Caki2 (cell line): ENCODE measurements at regions not wholly inside any gene's neighbourhood (a gene's known extent, or its start where the extent isn't known, plus 50 kb on each side); places are given as distances from the start of the nearest gene placed in this dataset.
"Not testable (repeated sequence)": the region's sequence is repeated elsewhere in the genome, so short reads cannot be mapped to it uniquely, and the experiment has no call there.

ENCODE experiments used
- DNase-seq: peaks from one replicate; pipeline ENCODE4 v3.0.0-alpha.2; 2015; ENCODE audit warnings: low read depth
- in situ Hi-C: cut with HindIII; loops from 2 replicates; pipeline ENCODE4 v1.10.0; 2016; ENCODE audit warnings: low sequenced_read_pairs, low pct_unique_long_range_greater_than_20kb, mixed read lengths

GRCh38 chr15:20380199-20380598, 161.4 kb downstream of the GOLGA6L6 start:
- in situ Hi-C loops, DNase-seq: not testable (repeated sequence)

GRCh38 chr15:20376872-20377271, 164.7 kb downstream of the GOLGA6L6 start:
- no peak for DNase-seq
- in situ Hi-C loops = no loop called here

- DNase-seq, in situ Hi-C loops: not testable (repeated sequence)
Measured at GRCh38 chr15:20372416-20372815, 169.2 kb downstream of the GOLGA6L6 start.

- DNase-seq = no peak
- in situ Hi-C loops = no loop called here
Measured at GRCh38 chr15:20369500-20369899, 172.1 kb downstream of the GOLGA6L6 start.

- in situ Hi-C loops = no loop called here
- no peak for DNase-seq
Measured at GRCh38 chr15:20368974-20369373, 172.6 kb downstream of the GOLGA6L6 start.

- in situ Hi-C loops = no loop called here
Measured at GRCh38 chr15:20367093-20367492, 174.5 kb downstream of the GOLGA6L6 start.

GRCh38 chr15:20363591-20363990, 178.0 kb downstream of the GOLGA6L6 start:
- in situ Hi-C loops, DNase-seq: not testable (repeated sequence)

More at GRCh38 chr15:20367093-20367492, 174.5 kb downstream of the GOLGA6L6 start:
- no peak for DNase-seq

- in situ Hi-C loops = no loop called here
- DNase-seq = no peak
Measured at GRCh38 chr15:20361091-20361490, 180.5 kb downstream of the GOLGA6L6 start.

GRCh38 chr15:20358779-20359414, 182.7 kb downstream of the GOLGA6L6 start:
- in situ Hi-C loops = no loop called here
- no peak for DNase-seq

- in situ Hi-C loops = no loop called here
Measured at GRCh38 chr15:20358066-20358778, 183.4 kb downstream of the GOLGA6L6 start.

GRCh38 chr15:20357481-20358065, 184.0 kb downstream of the GOLGA6L6 start:
- DNase-seq = no peak
- in situ Hi-C loops = no loop called here

More at GRCh38 chr15:20358066-20358778, 183.4 kb downstream of the GOLGA6L6 start:
- DNase-seq = no peak

- in situ Hi-C loops = no loop called here
- DNase-seq = no peak
Measured at GRCh38 chr15:20356911-20357480, 184.6 kb downstream of the GOLGA6L6 start.

GRCh38 chr15:20356444-20356910, 185.1 kb downstream of the GOLGA6L6 start:
- DNase-seq = peak; percentile 52
- in situ Hi-C loops = no loop called here

- in situ Hi-C loops = no loop called here
- no peak for DNase-seq
Measured at GRCh38 chr15:20355256-20355868, 186.2 kb downstream of the GOLGA6L6 start.

- DNase-seq, in situ Hi-C loops: not testable (repeated sequence)
Measured at GRCh38 chr15:20354884-20355223, 186.7 kb downstream of the GOLGA6L6 start.

GRCh38 chr15:20353966-20354883, 187.4 kb downstream of the GOLGA6L6 start:
- no peak for DNase-seq

GRCh38 chr15:20352241-20353200, 189.1 kb downstream of the GOLGA6L6 start:
- in situ Hi-C loops = no loop called here
- no peak for DNase-seq

More at GRCh38 chr15:20353966-20354883, 187.4 kb downstream of the GOLGA6L6 start:
- in situ Hi-C loops = no loop called here
